HepG2 (cell line): ENCODE measurements at regions not wholly inside any gene's neighbourhood (a gene's known extent, or its start where the extent isn't known, plus 50 kb on each side); places are given as distances from the start of the nearest gene placed in this dataset.

Experiments used
- AGO2 ChIP-seq: fragments of 200-400 bp; formaldehyde crosslinking; optimal IDR thresholded peaks from 2 replicates; pipeline ENCODE3; 2017; ENCODE audit warnings: mild to moderate bottlenecking, low read depth, low read length, moderate library complexity
- ASH2L ChIP-seq: fragments of 300-600, 200-600 bp; sonication (generic); IDR thresholded peaks from 2 replicates; pipeline ENCODE4 v1.7.0; 2017; ENCODE audit warnings: low read depth, mild to moderate bottlenecking, moderate library complexity, mixed read lengths, low read length; ENCODE audit not compliant: insufficient read length
- ETV6 ChIP-seq: sonication (generic); formaldehyde crosslinking; conservative IDR thresholded peaks from 2 replicates; pipeline ENCODE4 v1.4.0; 2020; ENCODE audit warnings: missing genetic modification reagents
- KLF13 ChIP-seq: sonication (generic); formaldehyde crosslinking; IDR thresholded peaks from 2 replicates; pipeline ENCODE4 v1.4.0; 2020; ENCODE audit warnings: mild to moderate bottlenecking, missing genetic modification reagents
- RAD21 ChIP-seq: fragments of 450-650 bp; formaldehyde crosslinking; IDR thresholded peaks from 2 replicates; pipeline ENCODE4 v1.5.0; 2020; ENCODE audit warnings: mild to moderate bottlenecking
- TAF1 ChIP-seq: sonication (generic); formaldehyde crosslinking; IDR thresholded peaks from 2 replicates; pipeline ENCODE4 v1.4.0; 2020; ENCODE audit warnings: missing genetic modification reagents
- ZBTB38 ChIP-seq: sonication (generic); formaldehyde crosslinking; IDR thresholded peaks from 2 replicates; pipeline ENCODE4 v1.5.1; 2020; ENCODE audit warnings: mild to moderate bottlenecking, missing genetic modification reagents
- ZBTB40 ChIP-seq, 2 experiments: fragments of 450-650 bp in 1 of 2; sonication (generic) in 1 of 2; formaldehyde crosslinking in 1 of 2; IDR thresholded peaks; 2 replicates each; pipeline versions ENCODE4 v1.6.1 to v1.8.0; 2016 to 2022; ENCODE audit warnings: antibody characterized with exemption in 1 of 2, mild to moderate bottlenecking in 1 of 2, missing genetic modification reagents in 1 of 2
- ZNF275 ChIP-seq: sonication (generic); formaldehyde crosslinking; IDR thresholded peaks from 2 replicates; pipeline ENCODE4 v1.8.0; 2022; ENCODE audit warnings: missing genetic modification reagents, mild to moderate bottlenecking, inconsistent platforms, borderline replicate concordance
- ZNF441 ChIP-seq: sonication (generic); formaldehyde crosslinking; IDR thresholded peaks from 2 replicates; pipeline ENCODE4 v1.7.0; 2021; ENCODE audit warnings: missing genetic modification reagents, borderline replicate concordance

- TF ChIP-seq ZNF441 (CRISPR knock-in tag): no peak
- TF ChIP-seq ETV6 (CRISPR knock-in tag): no peak
- TF ChIP-seq ASH2L: no peak
- no peak for TF ChIP-seq ZBTB38 (CRISPR knock-in tag)
- TF ChIP-seq ZBTB40 (IDR thresholded peaks at IDR 0.05): no peak
- no peak for TF ChIP-seq ZBTB40 (CRISPR knock-in tag; IDR thresholded peaks at IDR 0.05)
- TF ChIP-seq ZNF275 (CRISPR knock-in tag): no peak
- no peak for TF ChIP-seq AGO2
- TF ChIP-seq RAD21 (CRISPR knock-in tag): no peak
- no peak for TF ChIP-seq KLF13 (CRISPR knock-in tag)
- TF ChIP-seq TAF1 (CRISPR knock-in tag): no peak
These were observed 87.7 kb upstream of the CXCR4 start for GRCh38 chr2:136205615-136206014.
